Common myeloid progenitor, CD34-positive (primary cell): ENCODE measurements at regions not wholly inside any gene's neighbourhood (a gene's known extent, or its start where the extent isn't known, plus 50 kb on each side); places are given as distances from the start of the nearest gene placed in this dataset.

ENCODE experiments used
- CTCF ChIA-PET: fragments of 350-600 bp; sonication (Branson Sonifier 250); formaldehyde crosslinking; loops from one replicate; lab custom pipeline; 2021; ENCODE audit warnings: antibody characterized with exemption; lab: Charles Lee
- POLR2A ChIA-PET: fragments of 350-600 bp; sonication (Branson Sonifier 250); formaldehyde crosslinking; loops from one replicate; lab custom pipeline; 2021; ENCODE audit warnings: antibody characterized with exemption; lab: Charles Lee
- DNase-seq, 3 donors: peaks; one replicate each; pipeline versions ENCODE4 v3.0.0 to v3.0.0-alpha.2; 2013
- H3K27ac ChIP-seq, 2 experiments: 1 replicate in 1 of 2; 2 replicates in 1 of 2; pipeline ENCODE4 v1.7.0; 2013; ENCODE audit warnings: inconsistent platforms in 2 of 2, low read length in 2 of 2, mild to moderate bottlenecking in 2 of 2, low read depth in 1 of 2, moderate library complexity in 1 of 2; ENCODE audit not compliant: severe bottlenecking in 2 of 2, insufficient read depth in 1 of 2, poor library complexity in 1 of 2
- H3K27me3 ChIP-seq, 5 experiments: replicated peaks in 2 of 5; 1 replicate in 3 of 5; 2 replicates in 2 of 5; pipeline versions ENCODE4 v1.6.1 to v1.7.0; 2013; ENCODE audit warnings: low read length in 4 of 5, mild to moderate bottlenecking in 2 of 5, moderate library complexity in 2 of 5, inconsistent platforms in 1 of 5; ENCODE audit not compliant: insufficient read depth in 5 of 5, control insufficient read depth in 4 of 5
- H3K36me3 ChIP-seq, 4 experiments: 1 replicate in 2 of 4; 2 replicates in 2 of 4; pipeline versions ENCODE4 v1.6.1 to v1.7.0; 2013; ENCODE audit warnings: low read length in 3 of 4, control low read depth in 1 of 4, mild to moderate bottlenecking in 1 of 4; ENCODE audit not compliant: control insufficient read depth in 4 of 4, insufficient read depth in 4 of 4
- H3K4me1 ChIP-seq, 4 experiments: 1 replicate in 3 of 4; 2 replicates in 1 of 4; pipeline versions ENCODE4 v1.6.1 to v1.7.1; 2013; ENCODE audit warnings: low read length in 3 of 4, mild to moderate bottlenecking in 3 of 4, control low read depth in 1 of 4, inconsistent platforms in 1 of 4, moderate library complexity in 1 of 4; ENCODE audit not compliant: control insufficient read depth in 4 of 4, insufficient read depth in 4 of 4; ENCODE audit errors: control extremely low read depth in 1 of 4
- H3K4me3 ChIP-seq, 7 experiments: 1 replicate in 4 of 7; 2 replicates in 3 of 7; pipeline versions ENCODE4 v1.5.1 to v1.7.0; 2013; ENCODE audit warnings: mild to moderate bottlenecking in 7 of 7, low read length in 6 of 7, moderate library complexity in 6 of 7, inconsistent platforms in 2 of 7, low read depth in 2 of 7, control low read depth in 1 of 7; ENCODE audit not compliant: insufficient read depth in 4 of 7, control insufficient read depth in 1 of 7; ENCODE audit errors: extremely low read depth in 1 of 7
- H3K9me3 ChIP-seq, 5 experiments: 1 replicate in 4 of 5; 2 replicates in 1 of 5; pipeline versions ENCODE4 v1.6.1 to v1.7.1; 2013; ENCODE audit warnings: low read length in 4 of 5, mild to moderate bottlenecking in 2 of 5, inconsistent platforms in 1 of 5, low read depth in 1 of 5, moderate library complexity in 1 of 5; ENCODE audit not compliant: control insufficient read depth in 4 of 5, insufficient read depth in 2 of 5; ENCODE audit errors: control extremely low read depth in 1 of 5
- WGBS: methylation state at CpG from one replicate; pipeline ENCODE4 v1.1.5; 2013; ENCODE audit not compliant: insufficient coverage; 5-methylcytosine and 5-hydroxymethylcytosine counted together

- Histone ChIP-seq H3K27me3 (peaks cover 0 to 7% (median 3%) of the 10 kb centered on the region in 5 experiments), H3K9me3 (no peaks in the 10 kb centered on the region), H3K36me3 (no peaks in the 10 kb centered on the region), H3K27ac (no peak overlapping the region), H3K4me3 (no peak overlapping the region), H3K4me1 (no peaks in the 10 kb centered on the region)
- ChIA-PET CTCF (no interaction called here), POLR2A (no interaction called here)
- WGBS, result 88% methylated on average over 2 of the region's 3 CpGs
- no peak for DNase-seq
These were observed 308.6 kb downstream of the MATN1 start for GRCh38 chr1:30414851-30415165.

GRCh38 chr1:30414086-30414850 is 309.1 kb downstream of the MATN1 start:
- CTCF ChIA-PET, result no interaction called here
- DNase-seq, result no peak
- H3K9me3 ChIP-seq, result no peaks in the 10 kb centered on the region
- WGBS, result 79% methylated on average over 11 of the region's 14 CpGs
- H3K36me3 ChIP-seq, result no peaks in the 10 kb centered on the region
- H3K4me3 ChIP-seq, result no peak overlapping the region
- POLR2A ChIA-PET, result no interaction called here
- no peaks in the 10 kb centered on the region for H3K4me1 ChIP-seq
- peaks cover 0 to 7% (median 5%) of the 10 kb centered on the region in 5 experiments for H3K27me3 ChIP-seq
- no peak overlapping the region for H3K27ac ChIP-seq

GRCh38 chr1:30413606-30414005 is 309.8 kb downstream of the MATN1 start:
- POLR2A ChIA-PET, result no interaction called here
- CTCF ChIA-PET, result no interaction called here
- H3K36me3 ChIP-seq, result no peaks in the 10 kb centered on the region
- no peaks in the 10 kb centered on the region for H3K9me3 ChIP-seq
- H3K4me3 ChIP-seq, result no peak overlapping the region
- H3K27ac ChIP-seq, result no peak overlapping the region
- WGBS, result 91% methylated on average over 9 of the region's 12 CpGs
- H3K4me1 ChIP-seq, result no peaks in the 10 kb centered on the region
- no peak for DNase-seq
- H3K27me3 ChIP-seq, result peaks cover 0 to 9% (median 6%) of the 10 kb centered on the region in 5 experiments

GRCh38 chr1:30413111-30413440 is 310.3 kb downstream of the MATN1 start:
- no peak overlapping the region for H3K4me3 ChIP-seq
- ChIA-PET CTCF (no interaction called here), POLR2A (no interaction called here)
- H3K36me3 ChIP-seq, result no peaks in the 10 kb centered on the region
- DNase-seq, result no peak
- WGBS, result 81% methylated on average over 6 of the region's 8 CpGs
- peaks cover 0 to 11% (median 6%) of the 10 kb centered on the region in 5 experiments for H3K27me3 ChIP-seq
- H3K27ac ChIP-seq, result no peak overlapping the region
- H3K9me3 ChIP-seq, result no peaks in the 10 kb centered on the region
- no peaks in the 10 kb centered on the region for H3K4me1 ChIP-seq

- CTCF ChIA-PET, result no interaction called here
- no peak for DNase-seq
These were observed 310.9 kb downstream of the MATN1 start for GRCh38 chr1:30412241-30413110.

GRCh38 chr1:30411206-30411605 is 312.2 kb downstream of the MATN1 start:
- DNase-seq, result no peak
- 98% methylated on average over 8 of the region's 9 CpGs for WGBS

More at GRCh38 chr1:30412241-30413110, 310.9 kb downstream of the MATN1 start:
- Histone ChIP-seq H3K4me3 (no peak overlapping the region), H3K9me3 (no peaks in the 10 kb centered on the region), H3K36me3 (no peaks in the 10 kb centered on the region), H3K27me3 (peaks cover 0 to 16% (median 6%) of the 10 kb centered on the region in 5 experiments), H3K4me1 (no peaks in the 10 kb centered on the region), H3K27ac (no peak overlapping the region)
- WGBS, result 82% methylated on average over 11 of the region's 13 CpGs
- POLR2A ChIA-PET, result no interaction called here

More at GRCh38 chr1:30411206-30411605, 312.2 kb downstream of the MATN1 start:
- Histone ChIP-seq H3K27me3 (peaks cover 0 to 27% (median 8%) of the 10 kb centered on the region in 5 experiments), H3K36me3 (no peaks in the 10 kb centered on the region), H3K4me1 (no peaks in the 10 kb centered on the region), H3K9me3 (no peaks in the 10 kb centered on the region), H3K27ac (no peak overlapping the region), H3K4me3 (no peak overlapping the region)
- ChIA-PET CTCF (no interaction called here), POLR2A (no interaction called here)
